Fibroblast of pulmonary artery (primary cell): ENCODE measurements at regions not wholly inside any gene's neighbourhood (a gene's known extent, or its start where the extent isn't known, plus 50 kb on each side); places are given as distances from the start of the nearest gene placed in this dataset.

Source experiments
- DNase-seq: peaks from one replicate; pipeline ENCODE4 v3.0.0-alpha.2; 2010; ENCODE audit warnings: low read depth
- H3K4me3 ChIP-seq: replicated peaks from 2 replicates; pipeline ENCODE4 v1.5.1; 2011; ENCODE audit warnings: low read depth, mild to moderate bottlenecking, control low read depth, low read length, moderate library complexity
- TF ChIP-seq, protein P1 (sequence below): IDR thresholded peaks from 2 replicates; pipeline ENCODE4 v1.5.1; 2011; ENCODE audit warnings: mild to moderate bottlenecking, control low read depth, low read length, inconsistent platforms; ENCODE audit errors: missing control alignments

DNA sequence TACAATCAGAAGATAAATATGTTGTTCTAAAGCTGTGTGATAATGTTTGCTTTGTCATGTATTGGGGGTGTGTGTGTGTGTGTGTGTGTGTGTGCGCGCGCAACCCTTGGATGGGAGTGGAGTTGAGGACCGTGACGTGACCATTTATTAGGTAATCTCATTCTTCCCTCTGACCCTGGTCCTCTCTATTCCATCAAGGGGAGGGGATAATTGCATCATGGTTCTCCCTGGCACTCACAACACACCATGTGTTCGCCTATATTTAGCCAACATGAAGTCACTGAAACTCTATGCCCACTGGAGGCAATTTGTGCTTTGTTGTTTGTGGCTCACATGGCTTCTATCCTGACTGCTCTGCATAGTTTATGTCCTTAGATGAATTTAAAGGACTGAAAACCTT is 79.8 kb upstream of the LRPPRC start:
- no peak overlapping the region for H3K4me3 ChIP-seq
- peak; percentile 63 for DNase-seq
- TF ChIP-seq, protein P1, sequence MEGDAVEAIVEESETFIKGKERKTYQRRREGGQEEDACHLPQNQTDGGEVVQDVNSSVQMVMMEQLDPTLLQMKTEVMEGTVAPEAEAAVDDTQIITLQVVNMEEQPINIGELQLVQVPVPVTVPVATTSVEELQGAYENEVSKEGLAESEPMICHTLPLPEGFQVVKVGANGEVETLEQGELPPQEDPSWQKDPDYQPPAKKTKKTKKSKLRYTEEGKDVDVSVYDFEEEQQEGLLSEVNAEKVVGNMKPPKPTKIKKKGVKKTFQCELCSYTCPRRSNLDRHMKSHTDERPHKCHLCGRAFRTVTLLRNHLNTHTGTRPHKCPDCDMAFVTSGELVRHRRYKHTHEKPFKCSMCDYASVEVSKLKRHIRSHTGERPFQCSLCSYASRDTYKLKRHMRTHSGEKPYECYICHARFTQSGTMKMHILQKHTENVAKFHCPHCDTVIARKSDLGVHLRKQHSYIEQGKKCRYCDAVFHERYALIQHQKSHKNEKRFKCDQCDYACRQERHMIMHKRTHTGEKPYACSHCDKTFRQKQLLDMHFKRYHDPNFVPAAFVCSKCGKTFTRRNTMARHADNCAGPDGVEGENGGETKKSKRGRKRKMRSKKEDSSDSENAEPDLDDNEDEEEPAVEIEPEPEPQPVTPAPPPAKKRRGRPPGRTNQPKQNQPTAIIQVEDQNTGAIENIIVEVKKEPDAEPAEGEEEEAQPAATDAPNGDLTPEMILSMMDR: no peak

DNA sequence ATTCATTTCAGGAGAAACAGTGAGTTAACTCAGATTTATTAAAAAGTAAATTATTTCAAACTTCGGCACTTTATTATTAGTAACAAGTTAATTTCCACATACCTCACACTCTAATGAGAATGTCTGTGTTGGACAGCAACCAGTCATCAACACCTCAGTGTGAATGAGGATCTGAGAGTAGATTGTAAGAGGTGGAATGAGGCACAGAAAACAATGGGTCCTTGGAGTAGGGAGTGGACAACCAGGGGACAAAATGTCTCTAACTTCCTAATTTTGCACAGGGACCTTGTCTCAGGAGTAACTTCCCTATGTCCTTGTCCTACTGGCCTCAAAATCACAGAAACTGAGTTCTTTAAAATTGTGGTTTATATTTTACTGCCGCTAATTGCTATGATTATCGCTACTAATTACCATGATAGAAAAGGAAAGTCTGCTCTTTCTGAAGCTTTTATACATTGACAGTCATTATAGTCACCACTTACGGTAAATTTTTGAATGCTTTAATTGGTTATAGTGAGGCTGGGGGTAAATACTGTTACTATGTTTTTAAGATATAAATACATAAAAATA is 82.2 kb upstream of the LRPPRC start:
- TF ChIP-seq, protein P1: no peak
- DNase-seq: no peak
- H3K4me3 ChIP-seq: no peak overlapping the region

DNA sequence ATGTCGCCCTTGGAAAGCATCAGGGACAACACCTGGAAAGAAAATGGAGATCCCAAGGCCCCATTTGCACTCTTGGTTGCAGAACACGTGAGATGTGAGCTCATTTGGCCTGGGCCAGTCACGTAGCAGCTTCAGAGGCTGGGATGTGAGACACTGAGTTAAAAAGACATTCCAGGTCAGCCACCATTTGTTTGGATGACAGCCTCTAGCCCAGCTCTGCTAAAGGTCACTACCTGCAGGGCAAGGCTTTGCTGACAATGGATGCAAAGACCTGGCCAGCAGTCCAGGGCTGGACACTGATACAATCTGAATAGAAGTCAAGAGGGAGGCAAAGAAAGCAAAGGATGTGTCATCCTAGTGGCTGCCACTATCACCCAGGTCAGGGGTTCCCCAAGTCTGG is 83.9 kb upstream of the LRPPRC start:
- no peak for DNase-seq
- H3K4me3 ChIP-seq: no peak overlapping the region
- TF ChIP-seq, protein P1: no peak

DNA sequence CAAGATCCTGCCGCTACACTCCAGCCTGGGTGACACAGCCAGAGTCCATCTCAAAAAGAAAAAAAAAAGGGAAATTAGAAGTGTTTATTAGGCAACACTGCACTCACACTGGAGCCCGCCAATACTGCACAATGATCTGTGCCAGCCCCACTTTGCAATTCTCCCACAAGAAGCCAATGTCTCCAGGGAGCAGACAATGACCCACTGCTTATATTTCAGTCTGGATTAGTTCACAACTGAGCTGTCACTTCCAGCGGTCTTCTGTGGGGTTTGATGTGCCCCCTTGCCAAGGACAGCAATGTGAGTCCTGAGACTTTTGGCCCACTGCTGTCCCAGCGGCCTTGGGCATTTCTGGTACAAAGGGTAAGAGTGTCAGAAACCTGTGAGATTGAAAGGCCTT is 85.6 kb upstream of the PPM1B start:
- DNase-seq: no peak
- TF ChIP-seq, protein P1: no peak

DNA sequence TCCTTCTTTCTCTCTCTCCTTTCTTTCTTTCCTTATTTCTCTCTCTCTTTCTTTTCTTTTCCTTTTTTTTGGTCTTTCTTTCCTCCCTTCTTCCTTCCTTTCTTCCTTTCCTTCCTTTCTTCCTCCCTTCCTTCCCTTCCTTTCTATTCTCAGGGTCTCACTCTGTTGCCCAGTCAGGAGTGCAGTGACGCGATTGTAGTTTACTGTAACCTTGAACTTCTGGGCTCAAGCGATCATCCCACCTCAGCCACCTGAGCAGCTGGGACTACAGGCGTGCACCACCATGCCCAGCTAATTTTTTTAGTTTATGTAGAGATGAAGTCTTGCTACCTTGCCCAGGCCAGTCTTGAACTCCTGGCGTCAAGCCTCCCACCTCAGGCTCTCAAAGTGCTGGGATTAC is 83.8 kb upstream of the PPM1B start:
- H3K4me3 ChIP-seq: no peak overlapping the region
- TF ChIP-seq, protein P1: no peak
- DNase-seq: no peak

More for the DNA sequence above, 85.6 kb upstream of the PPM1B start:
- no peak overlapping the region for H3K4me3 ChIP-seq

DNA sequence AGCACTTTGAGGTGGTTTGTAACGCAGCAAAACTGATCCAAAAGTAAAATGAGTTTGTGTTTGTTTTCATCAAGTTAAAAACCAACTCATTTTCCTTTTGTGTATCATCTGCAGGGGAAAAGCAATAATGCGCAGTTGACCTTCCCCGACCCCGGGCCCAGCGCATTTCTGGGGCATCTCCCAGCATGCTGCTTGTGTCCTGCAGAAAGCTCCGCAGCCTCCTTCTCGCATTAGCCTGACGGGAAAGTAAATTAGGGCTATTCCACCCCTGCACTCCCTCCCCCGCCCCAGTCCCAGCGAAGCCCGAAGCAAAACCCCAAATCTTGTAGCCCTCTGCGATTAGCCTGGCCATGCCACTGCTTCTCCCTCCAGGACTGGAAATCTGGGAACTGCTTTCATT is 82.0 kb upstream of the PPM1B start:
- H3K4me3 ChIP-seq: peak overlapping the region; percentile 47
- TF ChIP-seq, protein P1: no peak
- no peak for DNase-seq

DNA sequence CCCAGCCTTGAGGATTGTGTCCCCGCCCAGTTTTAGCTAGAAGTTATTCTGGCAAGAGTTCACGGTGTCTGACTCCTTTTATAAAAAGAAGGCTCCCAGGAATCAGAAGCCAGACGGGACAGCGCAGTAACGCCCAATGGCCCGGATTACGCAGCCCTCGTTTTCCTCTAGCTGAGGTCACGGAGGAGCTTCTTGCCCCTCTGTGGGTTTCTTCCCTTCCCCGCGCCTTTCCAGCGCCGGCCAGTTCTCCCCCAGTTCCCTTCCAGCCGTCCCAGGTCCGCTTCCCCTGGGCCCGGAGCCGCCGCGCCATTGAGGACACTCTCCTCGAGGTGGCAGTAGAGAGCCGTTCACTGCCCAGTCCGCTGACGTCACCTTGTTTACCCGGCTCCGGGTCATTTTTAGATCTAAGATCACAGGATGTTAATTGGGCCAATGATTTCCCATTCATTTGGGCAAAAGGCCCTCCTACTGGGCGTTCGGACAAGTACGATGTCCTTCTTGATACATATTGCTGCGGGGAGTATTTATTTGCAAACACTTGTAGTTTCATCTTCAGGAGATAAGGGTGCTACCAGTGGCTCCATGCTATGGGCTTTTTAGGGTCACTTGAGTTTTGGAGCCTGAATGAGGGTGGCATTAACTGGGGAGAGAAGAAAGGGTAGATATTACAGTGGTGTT is 81.5 kb upstream of the PPM1B start:
- peak; percentile 81 for DNase-seq
- TF ChIP-seq, protein P1: peak; percentile 89

More for the DNA sequence above, 81.5 kb upstream of the PPM1B start:
- peak overlapping the region; percentile 47 for H3K4me3 ChIP-seq
